B cell (primary cell): ENCODE measurements at regions not wholly inside any gene's neighbourhood (a gene's known extent, or its start where the extent isn't known, plus 50 kb on each side); places are given as distances from the start of the nearest gene placed in this dataset.

ENCODE experiments used
- ATAC-seq: fragments of 200-7000 bp; cut with Tn5 transposase; one replicate; pipeline ENCODE4 v1.10.0; 2021; ENCODE audit warnings: low read depth, mild to moderate bottlenecking, moderate number of reproducible peaks, moderate library complexity
- CTCF ChIA-PET: fragments of 350-600 bp; sonication (Branson Sonifier 250); formaldehyde crosslinking; loops from one replicate; lab custom pipeline; 2021; ENCODE audit warnings: antibody characterized with exemption, inconsistent platforms; lab: Charles Lee
- POLR2A ChIA-PET: fragments of 350-600 bp; sonication (Branson Sonifier 250); formaldehyde crosslinking; loops from one replicate; lab custom pipeline; 2021; ENCODE audit warnings: antibody characterized with exemption; lab: Charles Lee
- DNase-seq: peaks from one replicate; pipeline ENCODE4 v3.0.0; 2013
- H2AFZ ChIP-seq: 2 replicates; pipeline ENCODE4 v1.6.1; 2012; ENCODE audit warnings: mild to moderate bottlenecking, low read depth, low read length; ENCODE audit not compliant: insufficient read depth, poor library complexity, severe bottlenecking
- H3K27ac ChIP-seq, 2 donors: 1 replicate in 1 of 2; 2 replicates in 1 of 2; pipeline ENCODE4 v1.5.1; 2012 to 2013; ENCODE audit warnings: low read length in 2 of 2, mild to moderate bottlenecking in 2 of 2, moderate library complexity in 1 of 2
- H3K27me3 ChIP-seq, 4 experiments: fragments of 200-600 bp in 1 of 4; sonication (generic) in 1 of 4; replicated peaks in 1 of 4; 1 replicate in 2 of 4; 2 replicates in 2 of 4; pipeline versions ENCODE4 v1.6.1 to v1.7.0; 2013 to 2016; ENCODE audit warnings: low read length in 3 of 4, mild to moderate bottlenecking in 2 of 4, mixed read lengths in 1 of 4, moderate library complexity in 1 of 4; ENCODE audit not compliant: insufficient read depth in 4 of 4, control insufficient read depth in 3 of 4; ENCODE audit errors: control extremely low read depth in 1 of 4
- H3K36me3 ChIP-seq, 2 experiments: replicated peaks in 1 of 2; 1 replicate in 1 of 2; 2 replicates in 1 of 2; pipeline versions ENCODE4 v1.6.1 to v1.7.1; 2013; ENCODE audit warnings: low read length in 1 of 2; ENCODE audit not compliant: insufficient read depth in 2 of 2, control insufficient read depth in 1 of 2; ENCODE audit errors: control extremely low read depth in 1 of 2, extremely low read depth in 1 of 2
- H3K4me1 ChIP-seq, 2 donors: fragments of 200-600 bp in 1 of 2; sonication (generic) in 1 of 2; 1 replicate in 1 of 2; 2 replicates in 1 of 2; pipeline versions ENCODE4 v1.5.1 to v1.6.1; 2013 to 2017; ENCODE audit warnings: low read length in 2 of 2; ENCODE audit not compliant: control insufficient read depth in 2 of 2, insufficient read depth in 2 of 2
- H3K4me2 ChIP-seq: replicated peaks from 2 replicates; pipeline ENCODE3; 2012; ENCODE audit warnings: mild to moderate bottlenecking, low read depth, low read length; ENCODE audit not compliant: poor library complexity, severe bottlenecking
- H3K4me3 ChIP-seq, 5 experiments: fragments of 200-600 bp in 1 of 5; sonication (generic) in 1 of 5; 1 replicate in 3 of 5; 2 replicates in 2 of 5; pipeline versions ENCODE4 v1.5.1 to v1.7.0; 2011 to 2016; ENCODE audit warnings: low read length in 4 of 5, mild to moderate bottlenecking in 4 of 5, low read depth in 2 of 5, control low read depth in 1 of 5, moderate library complexity in 1 of 5; ENCODE audit not compliant: insufficient read depth in 1 of 5; ENCODE audit errors: control extremely low read depth in 1 of 5, extremely low read depth in 1 of 5
- H3K79me2 ChIP-seq: fragments of 200-600 bp; sonication (generic); one replicate; pipeline ENCODE4 v1.6.0; 2016; ENCODE audit warnings: low read length; ENCODE audit not compliant: control insufficient read depth, insufficient read depth
- H3K9ac ChIP-seq: fragments of 200-600 bp; sonication (generic); 2 replicates; pipeline ENCODE4 v1.6.1; 2017; ENCODE audit warnings: mild to moderate bottlenecking, low read length, moderate library complexity
- H3K9me3 ChIP-seq, 3 donors: one replicate each; pipeline versions ENCODE4 v1.6.1 to v1.7.1; 2013; ENCODE audit warnings: low read length in 2 of 3; ENCODE audit not compliant: control insufficient read depth in 2 of 3, insufficient read depth in 1 of 3; ENCODE audit errors: control extremely low read depth in 1 of 3
- H4K20me1 ChIP-seq: 2 replicates; pipeline ENCODE4 v1.6.0; 2012; ENCODE audit warnings: mild to moderate bottlenecking, low read length; ENCODE audit not compliant: insufficient read depth, control insufficient read depth, poor library complexity, severe bottlenecking
- H3K27ac Mint-ChIP-seq: one replicate; pipeline ENCODE4 v1.8.0; 2021; ENCODE audit warnings: mixed read lengths
- H3K27me3 Mint-ChIP-seq: one replicate; pipeline ENCODE4 v1.8.0; 2021; ENCODE audit warnings: mixed read lengths
- H3K4me1 Mint-ChIP-seq: one replicate; pipeline ENCODE4 v1.8.0; 2021; ENCODE audit warnings: mixed read lengths
- H3K4me3 Mint-ChIP-seq: one replicate; pipeline ENCODE4 v1.8.0; 2021; ENCODE audit warnings: mixed read lengths
- H3K9me3 Mint-ChIP-seq: one replicate; pipeline ENCODE4 v1.8.0; 2022; ENCODE audit warnings: mixed read lengths; ENCODE audit not compliant: insufficient read depth
- EZH2 ChIP-seq: IDR thresholded peaks from 2 replicates; pipeline ENCODE4 v1.6.1; 2012; ENCODE audit warnings: borderline replicate concordance, low read depth, mild to moderate bottlenecking, moderate library complexity, low read length; ENCODE audit not compliant: insufficient read depth, poor library complexity, severe bottlenecking
- WGBS: methylation state at CpG from one replicate; pipeline ENCODE4 v1.1.5; 2013; ENCODE audit warnings: missing lambda C conversion rate; ENCODE audit not compliant: insufficient coverage; 5-methylcytosine and 5-hydroxymethylcytosine counted together
- intact Hi-C: fragments of 100-400 bp; cut with micrococcal nuclease; formaldehyde crosslinking; loops from one replicate; pipeline ENCODE4 v1.10.0; 2022
- TF ChIP-seq, protein P1 (sequence below): fragments of 200-600 bp; IDR thresholded peaks from one replicate; pipeline ENCODE4 v1.8.0; 2022; ENCODE audit warnings: antibody characterized with exemption, mild to moderate bottlenecking

DNA sequence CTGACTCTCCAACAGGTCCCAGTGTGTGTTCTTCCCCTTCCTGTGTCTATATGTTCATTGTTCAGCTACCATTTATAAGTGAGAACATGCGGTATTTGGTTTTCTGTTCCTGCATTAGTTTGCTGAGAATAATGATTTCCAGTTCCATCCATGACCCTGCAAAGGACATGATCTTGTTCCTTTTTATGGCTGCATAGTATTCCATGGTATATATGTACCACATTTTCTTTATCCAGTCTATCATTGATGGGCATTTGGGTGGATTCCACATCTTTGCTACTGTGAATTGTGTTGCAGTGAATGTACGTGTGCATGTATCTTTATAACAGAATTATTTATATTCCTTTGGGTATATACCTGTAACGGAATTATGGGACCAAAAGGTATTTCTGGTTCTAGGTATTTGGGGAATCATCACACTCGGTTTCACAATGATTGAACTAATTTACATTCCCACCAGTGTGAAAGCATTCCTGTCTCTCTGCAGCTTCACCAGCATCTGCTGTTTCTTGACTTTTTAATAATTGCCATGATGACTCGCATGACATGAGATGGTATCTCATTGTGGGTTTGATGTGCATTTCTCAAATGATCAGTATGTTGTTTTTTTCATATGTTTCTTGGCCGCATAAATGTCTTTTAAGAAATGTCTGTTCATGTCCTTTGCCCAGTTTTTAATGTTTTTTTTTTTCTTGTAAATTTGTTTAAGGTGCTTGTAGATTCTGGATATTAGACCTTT, 60.2 kb downstream of the LSMEM1 start:
- no peak overlapping the region for H3K27ac ChIP-seq
- POLR2A ChIA-PET: no interaction called here
- Mint-ChIP-seq H3K4me3 (no peak overlapping the region), H3K27ac (no peak overlapping the region), H3K27me3 (peaks cover 25% of the 10 kb centered on the region), H3K4me1 (no peaks in the 10 kb centered on the region), H3K9me3 (peaks cover 2% of the 10 kb centered on the region)
- peaks cover 0 to 4% (median 0%) of the 10 kb centered on the region in 4 experiments for H3K27me3 ChIP-seq
- intact Hi-C loops: no loop called here
- H3K4me3 ChIP-seq: no peak overlapping the region
- TF ChIP-seq EZH2: no peak
- TF ChIP-seq, protein P1, sequence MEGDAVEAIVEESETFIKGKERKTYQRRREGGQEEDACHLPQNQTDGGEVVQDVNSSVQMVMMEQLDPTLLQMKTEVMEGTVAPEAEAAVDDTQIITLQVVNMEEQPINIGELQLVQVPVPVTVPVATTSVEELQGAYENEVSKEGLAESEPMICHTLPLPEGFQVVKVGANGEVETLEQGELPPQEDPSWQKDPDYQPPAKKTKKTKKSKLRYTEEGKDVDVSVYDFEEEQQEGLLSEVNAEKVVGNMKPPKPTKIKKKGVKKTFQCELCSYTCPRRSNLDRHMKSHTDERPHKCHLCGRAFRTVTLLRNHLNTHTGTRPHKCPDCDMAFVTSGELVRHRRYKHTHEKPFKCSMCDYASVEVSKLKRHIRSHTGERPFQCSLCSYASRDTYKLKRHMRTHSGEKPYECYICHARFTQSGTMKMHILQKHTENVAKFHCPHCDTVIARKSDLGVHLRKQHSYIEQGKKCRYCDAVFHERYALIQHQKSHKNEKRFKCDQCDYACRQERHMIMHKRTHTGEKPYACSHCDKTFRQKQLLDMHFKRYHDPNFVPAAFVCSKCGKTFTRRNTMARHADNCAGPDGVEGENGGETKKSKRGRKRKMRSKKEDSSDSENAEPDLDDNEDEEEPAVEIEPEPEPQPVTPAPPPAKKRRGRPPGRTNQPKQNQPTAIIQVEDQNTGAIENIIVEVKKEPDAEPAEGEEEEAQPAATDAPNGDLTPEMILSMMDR: no peak
- no peak overlapping the region for H3K4me2 ChIP-seq
- H2AFZ ChIP-seq: no peak overlapping the region
- no peaks in the 10 kb centered on the region for H3K9me3 ChIP-seq
- DNase-seq (no peak), ATAC-seq (no peak)
- no peaks in the 10 kb centered on the region for H3K4me1 ChIP-seq
- H4K20me1 ChIP-seq: no peaks in the 10 kb centered on the region
- WGBS: 100% methylated on average over 1 of the region's 6 CpGs
- CTCF ChIA-PET: interaction anchor here (1.2 kb wide), 1 partner anchor 884 kb away, joined by 3 read pairs; no protein-coding TSS in a partner anchor
- H3K9ac ChIP-seq: no peak overlapping the region
- no peaks in the 10 kb centered on the region for H3K36me3 ChIP-seq
- no peaks in the 10 kb centered on the region for H3K79me2 ChIP-seq

DNA sequence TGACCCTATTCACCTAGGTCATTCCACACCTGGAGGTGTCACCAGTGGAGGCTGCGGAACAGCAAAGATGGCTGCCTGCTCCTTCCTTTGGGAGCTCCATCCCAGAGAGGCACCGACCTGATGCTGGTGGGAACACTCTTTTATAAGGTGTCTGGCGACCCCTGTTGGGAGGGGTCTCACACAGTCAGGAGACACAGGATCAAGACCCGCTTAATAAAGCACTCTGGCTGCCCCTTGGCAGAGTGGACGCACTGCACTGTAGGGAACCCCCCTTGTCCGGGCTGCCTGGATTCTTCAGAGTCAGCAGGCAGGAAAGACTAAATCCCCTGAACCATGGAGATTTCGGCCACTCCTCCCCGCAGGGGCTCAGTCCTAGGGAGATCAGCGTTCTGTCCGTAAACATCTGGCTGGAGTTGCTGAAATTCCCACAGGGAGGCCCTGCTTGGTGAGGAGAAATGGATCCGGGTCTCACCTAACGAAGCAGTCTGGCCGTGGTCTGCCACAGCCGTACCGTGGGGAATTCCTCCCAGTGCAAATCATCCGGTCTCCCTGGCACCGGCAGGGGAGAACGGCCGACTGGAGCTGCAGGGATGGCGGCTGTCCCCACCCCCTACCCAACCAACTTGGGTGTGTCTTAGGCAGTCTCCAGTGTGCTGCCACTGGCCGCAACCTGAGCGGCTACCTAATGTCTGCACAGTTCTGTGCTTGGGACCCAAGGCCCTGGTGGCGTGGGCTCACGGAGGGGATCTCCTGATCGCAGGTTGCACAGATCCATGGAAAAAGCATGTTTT, 66.1 kb downstream of the LSMEM1 start:
- no peak overlapping the region for H3K4me2 ChIP-seq
- ATAC-seq: no peak
- no peak overlapping the region for H3K9ac ChIP-seq
- H3K9me3 ChIP-seq: no peaks in the 10 kb centered on the region
- TF ChIP-seq EZH2: no peak
- TF ChIP-seq, protein P1: no peak
- H3K27ac ChIP-seq: no peak overlapping the region
- Mint-ChIP-seq H3K27ac (no peak overlapping the region), H3K27me3 (peaks cover 20% of the 10 kb centered on the region), H3K4me1 (no peaks in the 10 kb centered on the region), H3K4me3 (no peak overlapping the region), H3K9me3 (no peaks in the 10 kb centered on the region)
- no peaks in the 10 kb centered on the region for H3K36me3 ChIP-seq
- POLR2A ChIA-PET: no interaction called here
- no peaks in the 10 kb centered on the region for H4K20me1 ChIP-seq
- CTCF ChIA-PET: interaction anchor here (1.4 kb wide), 1 partner anchor 876 kb away, joined by 3 read pairs; no protein-coding TSS in a partner anchor
- peaks cover 0 to 7% (median under 1%) of the 10 kb centered on the region in 4 experiments for H3K27me3 ChIP-seq
- H3K4me3 ChIP-seq: no peak overlapping the region
- no peak overlapping the region for H2AFZ ChIP-seq
- DNase-seq: no peak
- WGBS: 88% methylated on average over 21 of the region's 25 CpGs
- H3K79me2 ChIP-seq: no peaks in the 10 kb centered on the region
- H3K4me1 ChIP-seq: no peaks in the 10 kb centered on the region
- intact Hi-C loops: no loop called here
